ENCODE measurements at regions not wholly inside any gene's neighbourhood (a gene's known extent, or its start where the extent isn't known, plus 50 kb on each side); places are given as distances from the start of the nearest gene placed in this dataset.

DNA sequence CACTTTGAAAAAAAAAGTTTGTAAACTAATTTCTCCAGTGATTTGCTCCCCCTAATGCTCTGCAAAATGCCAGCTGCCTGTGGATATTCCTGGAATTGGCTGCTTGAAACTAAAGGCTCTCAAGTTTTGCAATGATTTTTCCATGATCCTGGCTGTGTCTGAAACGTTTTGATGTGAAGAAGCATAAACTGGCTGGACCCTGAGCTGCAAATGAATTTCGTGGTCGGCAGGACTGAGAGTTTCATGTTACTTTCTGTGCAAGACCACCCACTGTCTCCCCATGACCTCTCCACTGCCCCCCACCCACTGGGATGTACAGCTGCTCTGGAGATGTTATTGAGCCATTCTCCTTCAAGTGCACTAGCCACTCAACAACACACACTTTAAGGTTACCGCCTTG is 171.3 kb upstream of the SSTR4 start:
- 41 to 52% (median 47%) methylated on average over 4 of the region's 4 CpGs for WGBS, 4 donors
- no peak overlapping the region for H3K4me3 ChIP-seq
- H3K27ac ChIP-seq, result no peak overlapping the region
- intact Hi-C loops (cut with DNase I), result no loop called here
- TF ChIP-seq CTCF (IDR thresholded peaks at IDR 0.05), result no peak
- no peak for TF ChIP-seq POLR2A (IDR thresholded peaks at IDR 0.05)
- H3K36me3 ChIP-seq (replicated peaks in 1 of 2), result no peaks in the 10 kb centered on the region
- H3K9me3 ChIP-seq (replicated peaks in 1 of 3), result no peaks in the 10 kb centered on the region
- no peaks in the 10 kb centered on the region for H3K27me3 ChIP-seq
- no peaks in the 10 kb centered on the region for H3K4me1 ChIP-seq (replicated peaks in 1 of 2)
- no peak for DNase-seq

GRCh38 chr20:22866812-22867341 is 168.2 kb upstream of the SSTR4 start:
- intact Hi-C loops (cut with DNase I), result no loop called here
- H3K27ac ChIP-seq, result no peak overlapping the region
- TF ChIP-seq POLR2A (IDR thresholded peaks at IDR 0.05) (no peak), CTCF (IDR thresholded peaks at IDR 0.05) (no peak)
- no peaks in the 10 kb centered on the region for H3K36me3 ChIP-seq (replicated peaks in 1 of 2)
- no peaks in the 10 kb centered on the region for H3K9me3 ChIP-seq (replicated peaks in 1 of 3)
- no peaks in the 10 kb centered on the region for H3K27me3 ChIP-seq
- no peaks in the 10 kb centered on the region for H3K4me1 ChIP-seq (replicated peaks in 1 of 2)
- no peak overlapping the region for H3K4me3 ChIP-seq
- DNase-seq, result no peak
- 46 to 66% (median 55%) methylated on average over 2 of the region's 2 CpGs for WGBS, 4 donors

- H3K27ac ChIP-seq, result no peak overlapping the region
- no peaks in the 10 kb centered on the region for H3K9me3 ChIP-seq (replicated peaks in 1 of 3)
- H3K27me3 ChIP-seq, result no peaks in the 10 kb centered on the region
- no peak for TF ChIP-seq CTCF (IDR thresholded peaks at IDR 0.05)
- no peak for TF ChIP-seq POLR2A (IDR thresholded peaks at IDR 0.05)
- intact Hi-C loops (cut with DNase I), result no loop called here
- WGBS, 4 donors, result 80 to 89% (median 82%) methylated on average over 4 of the region's 4 CpGs
- no peaks in the 10 kb centered on the region for H3K4me1 ChIP-seq (replicated peaks in 1 of 2)
- DNase-seq, result no peak
- no peaks in the 10 kb centered on the region for H3K36me3 ChIP-seq (replicated peaks in 1 of 2)
- H3K4me3 ChIP-seq, result no peak overlapping the region
Observed at GRCh38 chr20:22878166-22878565, 156.9 kb upstream of the SSTR4 start.

- no peaks in the 10 kb centered on the region for H3K27me3 ChIP-seq
- H3K36me3 ChIP-seq (replicated peaks in 1 of 2), result no peaks in the 10 kb centered on the region
- intact Hi-C loops (cut with DNase I), result loop anchor here in 1 of 2 donors (10.0 kb wide), 1 partner anchor 55 kb away; no protein-coding TSS in a partner anchor
- no peak overlapping the region for H3K4me3 ChIP-seq
- 80 to 87% (median 82%) methylated on average over 2 of the region's 2 CpGs for WGBS, 4 donors
- no peaks in the 10 kb centered on the region for H3K4me1 ChIP-seq (replicated peaks in 1 of 2)
- no peaks in the 10 kb centered on the region for H3K9me3 ChIP-seq (replicated peaks in 1 of 3)
- TF ChIP-seq CTCF (IDR thresholded peaks at IDR 0.05), result no peak
- no peak for TF ChIP-seq POLR2A (IDR thresholded peaks at IDR 0.05)
- DNase-seq, result no peak
- no peak overlapping the region for H3K27ac ChIP-seq
Observed at GRCh38 chr20:22880277-22880676, 154.8 kb upstream of the SSTR4 start.

All from adrenal gland (tissue), 9 donors.